ENCODE measurements at regions not wholly inside any gene's neighbourhood (a gene's known extent, or its start where the extent isn't known, plus 50 kb on each side); places are given as distances from the start of the nearest gene placed in this dataset.
A peak's percentile ranks its signal among the peaks of the same experiment; 100 is the strongest.

GRCh38 chr1:68346188-68346808 lies 103.5 kb downstream of the RPE65 start:
- TF ChIP-seq CTCF (IDR thresholded peaks at IDR 0.05) (peak in 3 of 4 experiments; percentile 20 to 45 (median 28)), EP300 (IDR thresholded peaks at IDR 0.05) (no peak), POLR2AphosphoS5 (IDR thresholded peaks at IDR 0.05) (no peak), POLR2A (IDR thresholded peaks at IDR 0.05) (no peak)

Measured in sigmoid colon (tissue), 4 donors.